Ishikawa (cell line): ENCODE measurements at regions not wholly inside any gene's neighbourhood (a gene's known extent, or its start where the extent isn't known, plus 50 kb on each side); places are given as distances from the start of the nearest gene placed in this dataset.

ENCODE experiments used
- CEBPB ChIP-seq: IDR thresholded peaks from 2 replicates; pipeline ENCODE4 v1.6.1; 2012
- CREB1 ChIP-seq: IDR thresholded peaks from 2 replicates; pipeline ENCODE4 v1.6.1; 2012; ENCODE audit warnings: low read depth
- EGR1 ChIP-seq: IDR thresholded peaks from 2 replicates; pipeline ENCODE4 v1.6.1; 2012
- EP300 ChIP-seq: IDR thresholded peaks from 2 replicates; pipeline ENCODE4 v1.6.1; 2012; ENCODE audit warnings: borderline replicate concordance
- FOXM1 ChIP-seq: IDR thresholded peaks from 2 replicates; pipeline ENCODE4 v1.6.1; 2012; ENCODE audit warnings: low read depth, borderline replicate concordance
- MAX ChIP-seq: IDR thresholded peaks from 2 replicates; pipeline ENCODE4 v1.6.1; 2012
- NFIC ChIP-seq: IDR thresholded peaks from 2 replicates; pipeline ENCODE4 v1.6.1; 2012
- RAD21 ChIP-seq: IDR thresholded peaks from 2 replicates; pipeline ENCODE4 v1.6.1; 2012; ENCODE audit warnings: low read depth
- REST ChIP-seq: IDR thresholded peaks from 2 replicates; pipeline ENCODE4 v1.6.1; 2012; ENCODE audit warnings: low read depth, mild to moderate bottlenecking
- TAF1 ChIP-seq: IDR thresholded peaks from 2 replicates; pipeline ENCODE4 v1.6.1; 2012; ENCODE audit warnings: low read depth, mild to moderate bottlenecking
- TCF12 ChIP-seq: IDR thresholded peaks from 2 replicates; pipeline ENCODE4 v1.6.1; 2012; ENCODE audit warnings: low read depth
- TEAD4 ChIP-seq: IDR thresholded peaks from 2 replicates; pipeline ENCODE4 v1.6.1; 2012
- USF1 ChIP-seq: IDR thresholded peaks from 2 replicates; pipeline ENCODE4 v1.6.1; 2012
- YY1 ChIP-seq: IDR thresholded peaks from 2 replicates; pipeline ENCODE4 v1.6.1; 2012; ENCODE audit warnings: low read depth
- ZBTB7A ChIP-seq: IDR thresholded peaks from 2 replicates; pipeline ENCODE4 v1.6.1; 2012; ENCODE audit warnings: low read depth

- no peak for TF ChIP-seq TEAD4
- TF ChIP-seq CREB1 = no peak
- no peak for TF ChIP-seq EGR1
- TF ChIP-seq REST = no peak
- TF ChIP-seq MAX = no peak
- no peak for TF ChIP-seq FOXM1
- no peak for TF ChIP-seq USF1
- no peak for TF ChIP-seq EP300
- TF ChIP-seq RAD21 = no peak
- no peak for TF ChIP-seq TAF1
- TF ChIP-seq YY1 = no peak
- TF ChIP-seq TCF12 = no peak
- no peak for TF ChIP-seq CEBPB
- no peak for TF ChIP-seq NFIC
- no peak for TF ChIP-seq ZBTB7A
These were observed 793.7 kb downstream of the BRINP1 start for GRCh38 chr9:118575341-118576070.

GRCh38 chr9:118577121-118577520 is 792.1 kb downstream of the BRINP1 start:
- TF ChIP-seq EGR1 (no peak), TAF1 (no peak), MAX (no peak), NFIC (no peak), CEBPB (no peak), EP300 (no peak), ZBTB7A (no peak), TEAD4 (no peak), REST (no peak), TCF12 (no peak), USF1 (no peak), RAD21 (no peak)

GRCh38 chr9:118578467-118578866 is 790.8 kb downstream of the BRINP1 start:
- TF ChIP-seq EP300 = no peak
- no peak for TF ChIP-seq ZBTB7A
- TF ChIP-seq TEAD4 = no peak
- TF ChIP-seq CEBPB = no peak
- TF ChIP-seq REST = no peak
- no peak for TF ChIP-seq EGR1
- TF ChIP-seq TAF1 = no peak
- TF ChIP-seq USF1 = no peak
- TF ChIP-seq FOXM1 = no peak
- no peak for TF ChIP-seq CREB1
- no peak for TF ChIP-seq RAD21
- no peak for TF ChIP-seq NFIC
- TF ChIP-seq MAX = no peak
- TF ChIP-seq YY1 = no peak
- TF ChIP-seq TCF12 = no peak

- TF ChIP-seq REST = no peak
These were observed 785.8 kb downstream of the BRINP1 start for GRCh38 chr9:118583414-118583813.
